ENCODE measurements at regions not wholly inside any gene's neighbourhood (a gene's known extent, or its start where the extent isn't known, plus 50 kb on each side); places are given as distances from the start of the nearest gene placed in this dataset.
"Not testable (repeated sequence)": the region's sequence is repeated elsewhere in the genome, so short reads cannot be mapped to it uniquely, and the experiment has no call there.

DNA sequence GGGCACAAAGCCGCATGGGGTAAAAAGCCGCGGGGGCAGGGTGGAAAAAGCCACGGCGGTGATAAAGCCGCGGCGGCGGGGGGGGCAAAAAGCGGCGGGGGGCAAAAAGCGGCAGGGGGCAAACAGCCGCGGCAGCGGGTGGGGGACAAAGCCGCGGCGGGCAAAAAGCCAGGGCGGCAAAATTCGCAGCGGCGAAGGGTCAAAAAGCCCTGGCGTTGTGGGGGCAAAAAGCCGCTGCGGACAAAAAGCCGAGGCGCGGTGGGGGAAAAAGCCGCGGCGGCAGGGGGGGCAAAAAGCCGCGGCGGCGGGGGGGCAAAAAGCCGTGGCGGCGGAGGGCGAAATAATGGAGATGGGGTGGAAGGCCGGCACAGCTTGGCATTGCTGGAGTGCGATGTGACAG is 3902.9 kb downstream of the SRGAP2C start:
- H3K4me1 ChIP-seq (ENCODE audit: control insufficient read depth, insufficient read depth, low read length): no peaks in the 10 kb centered on the region
- no peak overlapping the region for H3K27ac ChIP-seq (ENCODE audit: low read depth, low read length)
- H3K27ac Mint-ChIP-seq: no peak overlapping the region
- no peak overlapping the region for H3K9ac ChIP-seq (ENCODE audit: extremely low read depth, low read length, poor library complexity, severe bottlenecking)
- H3K27me3 ChIP-seq (ENCODE audit: control insufficient read depth, insufficient read depth, low read length, poor library complexity, severe bottlenecking): no peaks in the 10 kb centered on the region
- H3K4me3 Mint-ChIP-seq: no peak overlapping the region
- TF ChIP-seq, protein P1, sequence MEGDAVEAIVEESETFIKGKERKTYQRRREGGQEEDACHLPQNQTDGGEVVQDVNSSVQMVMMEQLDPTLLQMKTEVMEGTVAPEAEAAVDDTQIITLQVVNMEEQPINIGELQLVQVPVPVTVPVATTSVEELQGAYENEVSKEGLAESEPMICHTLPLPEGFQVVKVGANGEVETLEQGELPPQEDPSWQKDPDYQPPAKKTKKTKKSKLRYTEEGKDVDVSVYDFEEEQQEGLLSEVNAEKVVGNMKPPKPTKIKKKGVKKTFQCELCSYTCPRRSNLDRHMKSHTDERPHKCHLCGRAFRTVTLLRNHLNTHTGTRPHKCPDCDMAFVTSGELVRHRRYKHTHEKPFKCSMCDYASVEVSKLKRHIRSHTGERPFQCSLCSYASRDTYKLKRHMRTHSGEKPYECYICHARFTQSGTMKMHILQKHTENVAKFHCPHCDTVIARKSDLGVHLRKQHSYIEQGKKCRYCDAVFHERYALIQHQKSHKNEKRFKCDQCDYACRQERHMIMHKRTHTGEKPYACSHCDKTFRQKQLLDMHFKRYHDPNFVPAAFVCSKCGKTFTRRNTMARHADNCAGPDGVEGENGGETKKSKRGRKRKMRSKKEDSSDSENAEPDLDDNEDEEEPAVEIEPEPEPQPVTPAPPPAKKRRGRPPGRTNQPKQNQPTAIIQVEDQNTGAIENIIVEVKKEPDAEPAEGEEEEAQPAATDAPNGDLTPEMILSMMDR (conservative IDR thresholded peaks at IDR 0.05): no peak
- H3K36me3 ChIP-seq (ENCODE audit: control insufficient read depth, insufficient read depth, low read length): no peaks in the 10 kb centered on the region
- H3K4me1 Mint-ChIP-seq: no peaks in the 10 kb centered on the region
- peaks cover 32% of the 10 kb centered on the region for H3K9me3 ChIP-seq (ENCODE audit: control insufficient read depth, low read length)
- H3K9me3 Mint-ChIP-seq: peaks cover 57% of the 10 kb centered on the region
- 92 to 94% methylated on average over 9 to 39 of the region's 41 CpGs for WGBS, 2 experiments (ENCODE audit: insufficient coverage in 1 of 2, insufficient read length in 1 of 2)
- peaks cover 17% of the 10 kb centered on the region for H3K36me3 Mint-ChIP-seq (ENCODE audit: low read depth)
- no peak overlapping the region for H3K4me3 ChIP-seq (ENCODE audit: low read length)
- no peaks in the 10 kb centered on the region for H3K27me3 Mint-ChIP-seq (ENCODE audit: insufficient read depth)
- no peak for DNase-seq

DNA sequence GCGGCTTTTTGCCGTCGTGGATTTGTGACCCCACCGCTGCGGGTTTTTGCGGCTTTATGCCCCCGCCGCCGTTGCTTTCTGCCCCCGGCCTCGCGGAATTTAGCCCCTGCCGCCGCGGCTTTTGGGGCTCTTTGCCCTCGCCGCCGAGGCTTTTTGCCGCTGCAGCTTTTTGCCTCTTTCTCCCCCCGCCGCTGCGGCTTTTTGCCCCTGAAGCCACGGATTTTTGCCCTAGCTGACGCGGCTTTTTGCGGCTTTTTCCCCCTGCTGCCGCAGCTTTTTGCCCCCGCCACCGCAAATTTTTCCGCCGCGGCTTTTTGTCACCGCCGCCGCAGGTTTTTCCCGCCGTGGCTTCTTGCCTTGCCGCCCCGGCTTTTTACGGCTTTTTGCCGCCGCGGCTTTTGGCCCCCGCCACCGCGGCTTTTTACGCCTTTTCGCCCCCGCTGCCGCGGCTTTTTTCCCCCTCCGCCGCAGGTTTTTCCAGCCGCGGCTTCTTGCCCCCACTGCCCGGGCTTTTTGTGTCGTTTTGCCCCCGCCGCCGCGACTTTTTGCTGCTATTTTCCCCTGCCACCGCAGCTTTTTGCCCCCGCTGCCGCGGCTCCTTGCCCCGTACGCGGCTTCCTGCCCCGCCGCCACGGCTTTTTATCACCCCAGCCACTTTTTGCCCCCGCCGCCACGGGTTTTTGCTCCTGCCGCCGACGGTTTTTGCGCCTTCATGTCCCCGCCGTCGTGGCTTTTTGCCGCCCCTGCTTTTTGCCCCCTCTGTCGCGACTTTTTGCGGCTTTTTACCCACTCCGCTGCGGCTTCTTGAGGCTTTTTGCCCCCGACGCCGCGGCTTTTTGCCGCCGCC is 3933.6 kb downstream of the SRGAP2C start:
- H3K27me3 Mint-ChIP-seq (ENCODE audit: insufficient read depth): no peaks in the 10 kb centered on the region
- TF ChIP-seq, protein P1 (conservative IDR thresholded peaks at IDR 0.05): no peak
- peaks cover 66% of the 10 kb centered on the region for H3K9me3 Mint-ChIP-seq
- peaks cover 22% of the 10 kb centered on the region for H3K9me3 ChIP-seq (ENCODE audit: control insufficient read depth, low read length)
- no peak overlapping the region for H3K27ac Mint-ChIP-seq
- no peak overlapping the region for H3K4me3 ChIP-seq (ENCODE audit: low read length)
- H3K27ac ChIP-seq (ENCODE audit: low read depth, low read length): no peak overlapping the region
- no peaks in the 10 kb centered on the region for H3K4me1 Mint-ChIP-seq
- H3K36me3 ChIP-seq (ENCODE audit: control insufficient read depth, insufficient read depth, low read length): no peaks in the 10 kb centered on the region
- H3K36me3 Mint-ChIP-seq (ENCODE audit: low read depth): peaks cover 2% of the 10 kb centered on the region
- H3K4me3 Mint-ChIP-seq: no peak overlapping the region
- H3K9ac ChIP-seq (ENCODE audit: extremely low read depth, low read length, poor library complexity, severe bottlenecking): no peak overlapping the region
- WGBS, 2 experiments (ENCODE audit: insufficient coverage in 1 of 2, insufficient read length in 1 of 2): 91 to 92% methylated on average over 30 to 93 of the region's 93 CpGs
- DNase-seq: no peak
- no peaks in the 10 kb centered on the region for H3K4me1 ChIP-seq (ENCODE audit: control insufficient read depth, insufficient read depth, low read length)
- H3K27me3 ChIP-seq (ENCODE audit: control insufficient read depth, insufficient read depth, low read length, poor library complexity, severe bottlenecking): no peaks in the 10 kb centered on the region

DNA sequence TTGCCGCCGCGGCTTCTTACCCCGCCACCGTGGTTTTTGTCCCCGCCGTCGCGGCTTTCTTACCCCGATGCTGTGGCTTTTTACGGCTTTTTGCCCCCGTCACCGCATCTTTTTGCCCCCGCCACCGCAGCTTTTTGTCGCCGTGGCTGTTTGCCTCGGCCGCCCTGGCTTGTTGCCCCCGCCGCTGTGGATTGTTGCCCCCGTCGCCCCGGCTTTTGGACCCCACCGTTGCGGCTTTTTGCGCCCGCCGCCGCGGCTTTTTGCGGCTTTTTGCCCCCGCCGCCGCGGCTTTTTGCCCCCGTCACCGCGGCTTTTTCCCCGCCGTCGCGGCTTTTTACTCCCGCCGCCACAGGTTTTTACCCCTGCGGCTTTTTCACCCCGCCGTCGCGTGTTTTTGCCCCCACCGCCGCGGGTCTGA is 3934.3 kb downstream of the SRGAP2C start:
- Mint-ChIP-seq H3K27me3 (ENCODE audit: insufficient read depth) (no peaks in the 10 kb centered on the region), H3K9me3 (peaks cover 69% of the 10 kb centered on the region), H3K36me3 (ENCODE audit: low read depth) (peaks cover 3% of the 10 kb centered on the region), H3K4me1 (no peaks in the 10 kb centered on the region), H3K27ac (no peak overlapping the region), H3K4me3 (no peak overlapping the region)
- Histone ChIP-seq H3K4me1 (ENCODE audit: control insufficient read depth, insufficient read depth, low read length) (no peaks in the 10 kb centered on the region), H3K36me3 (ENCODE audit: control insufficient read depth, insufficient read depth, low read length) (no peaks in the 10 kb centered on the region), H3K9me3 (ENCODE audit: control insufficient read depth, low read length) (peaks cover 24% of the 10 kb centered on the region), H3K27ac (ENCODE audit: low read depth, low read length) (no peak overlapping the region), H3K9ac (ENCODE audit: extremely low read depth, low read length, poor library complexity, severe bottlenecking) (no peak overlapping the region), H3K27me3 (ENCODE audit: control insufficient read depth, insufficient read depth, low read length, poor library complexity, severe bottlenecking) (no peaks in the 10 kb centered on the region), H3K4me3 (ENCODE audit: low read length) (no peak overlapping the region)
- WGBS, 2 experiments (ENCODE audit: insufficient coverage in 1 of 2, insufficient read length in 1 of 2): 76 to 94% methylated on average over 4 to 53 of the region's 53 CpGs
- DNase-seq: no peak
- TF ChIP-seq, protein P1 (conservative IDR thresholded peaks at IDR 0.05): no peak

DNA sequence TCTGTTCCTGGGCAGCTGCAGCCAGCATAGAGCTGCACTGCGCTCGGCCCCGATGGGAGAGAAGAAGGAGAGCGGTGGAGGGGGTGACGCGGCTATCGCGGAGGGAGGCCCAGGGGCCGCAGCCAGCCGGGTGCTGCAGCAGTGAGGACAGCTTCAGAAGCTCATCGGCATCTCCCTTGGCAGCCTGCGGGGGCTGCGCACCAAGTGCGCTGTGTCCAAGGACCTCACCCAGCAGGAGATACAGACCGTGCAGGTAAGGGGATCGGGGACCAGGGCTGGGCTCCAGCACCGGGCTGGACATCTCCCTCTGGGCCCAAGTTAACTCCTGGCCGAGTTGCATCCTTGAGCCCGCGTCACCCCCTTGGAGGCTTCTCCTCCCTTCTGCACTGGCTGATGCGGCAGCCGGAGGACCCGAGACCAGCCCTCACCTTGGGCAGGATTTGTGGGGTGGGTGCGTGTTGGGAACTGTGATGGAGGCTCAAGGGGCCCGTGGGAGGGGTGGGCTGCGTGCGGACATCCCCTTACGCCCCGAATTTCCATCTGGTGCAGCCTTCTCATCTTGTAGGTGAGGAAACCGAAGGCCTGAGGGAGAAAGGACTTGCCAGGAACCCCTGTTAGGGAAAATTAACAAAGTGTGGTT is 3934.9 kb downstream of the SRGAP2C start:
- not testable (repeated sequence) for H3K4me3 ChIP-seq (ENCODE audit: low read length); H3K27ac ChIP-seq (ENCODE audit: low read depth, low read length); H3K27me3 Mint-ChIP-seq (ENCODE audit: insufficient read depth); H3K4me3 Mint-ChIP-seq; H3K27me3 ChIP-seq (ENCODE audit: control insufficient read depth, insufficient read depth, low read length, poor library complexity, severe bottlenecking); H3K9ac ChIP-seq (ENCODE audit: extremely low read depth, low read length, poor library complexity, severe bottlenecking); H3K27ac Mint-ChIP-seq; H3K36me3 ChIP-seq (ENCODE audit: control insufficient read depth, insufficient read depth, low read length); H3K36me3 Mint-ChIP-seq (ENCODE audit: low read depth); H3K4me1 ChIP-seq (ENCODE audit: control insufficient read depth, insufficient read depth, low read length); H3K4me1 Mint-ChIP-seq
- H3K9me3 ChIP-seq (ENCODE audit: control insufficient read depth, low read length): peaks cover 24% of the 10 kb centered on the region
- DNase-seq: peak; percentile 20
- 83 to 87% methylated on average over 2 to 28 of the region's 30 CpGs for WGBS, 2 experiments (ENCODE audit: insufficient coverage in 1 of 2, insufficient read length in 1 of 2)
- peaks cover 75% of the 10 kb centered on the region for H3K9me3 Mint-ChIP-seq

DNA sequence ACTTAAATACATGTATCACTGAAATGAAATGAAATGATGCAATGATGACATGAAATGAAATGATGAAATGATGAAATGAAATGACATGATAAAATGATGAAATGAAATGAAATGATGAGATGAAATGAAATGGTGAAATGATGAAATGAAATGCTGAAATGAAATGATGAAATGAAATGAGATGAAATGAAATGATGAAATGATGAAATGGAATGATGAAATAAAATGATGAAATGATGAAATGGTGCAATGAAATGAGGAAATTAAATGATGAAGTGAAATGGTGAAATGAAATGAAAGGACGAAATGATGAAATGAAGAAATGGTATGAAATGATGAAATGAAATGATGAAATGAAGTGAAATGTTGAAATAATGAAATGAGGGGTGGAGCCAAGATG is 3937.8 kb downstream of the SRGAP2C start:
- DNase-seq; H3K4me3 ChIP-seq (ENCODE audit: low read length); H3K4me1 Mint-ChIP-seq; H3K27ac Mint-ChIP-seq; H3K27ac ChIP-seq (ENCODE audit: low read depth, low read length); H3K4me3 Mint-ChIP-seq; H3K36me3 ChIP-seq (ENCODE audit: control insufficient read depth, insufficient read depth, low read length); H3K9ac ChIP-seq (ENCODE audit: extremely low read depth, low read length, poor library complexity, severe bottlenecking); H3K27me3 ChIP-seq (ENCODE audit: control insufficient read depth, insufficient read depth, low read length, poor library complexity, severe bottlenecking); H3K36me3 Mint-ChIP-seq (ENCODE audit: low read depth); H3K4me1 ChIP-seq (ENCODE audit: control insufficient read depth, insufficient read depth, low read length); H3K27me3 Mint-ChIP-seq (ENCODE audit: insufficient read depth): not testable (repeated sequence)
- peaks cover 24% of the 10 kb centered on the region for H3K9me3 ChIP-seq (ENCODE audit: control insufficient read depth, low read length)
- WGBS, 2 experiments (ENCODE audit: insufficient coverage in 1 of 2, insufficient read length in 1 of 2): 77% methylated on average over 1 of the region's 1 CpG; no CpG with 5 or more reads in 1 of the 2 experiments
- peaks cover 88% of the 10 kb centered on the region for H3K9me3 Mint-ChIP-seq

All from endodermal cell (in vitro differentiated cells).